ENCODE measurements at regions not wholly inside any gene's neighbourhood (a gene's known extent, or its start where the extent isn't known, plus 50 kb on each side); places are given as distances from the start of the nearest gene placed in this dataset.
A peak's percentile ranks its signal among the peaks of the same experiment; 100 is the strongest.

- DNase-seq: no peak
Observed at GRCh38 chr6:111959766-111960165, 86.5 kb upstream of the FYN start.

GRCh38 chr6:111967131-111967530 lies 86.8 kb upstream of the CCN6 start:
- no peak for DNase-seq

GRCh38 chr6:111970426-111970825 lies 83.5 kb upstream of the CCN6 start:
- no peak for DNase-seq

GRCh38 chr6:111971181-111971841 lies 82.6 kb upstream of the CCN6 start:
- no peak for DNase-seq

- DNase-seq: no peak
Observed at GRCh38 chr6:111971866-111972532, 81.9 kb upstream of the CCN6 start.

- no peak for DNase-seq
Observed at GRCh38 chr6:111972745-111973117, 81.2 kb upstream of the CCN6 start.

GRCh38 chr6:111973118-111973761 lies 80.7 kb upstream of the CCN6 start:
- DNase-seq: no peak

GRCh38 chr6:111973927-111974639 lies 79.8 kb upstream of the CCN6 start:
- DNase-seq: no peak

GRCh38 chr6:111975466-111975865 lies 78.4 kb upstream of the CCN6 start:
- no peak for DNase-seq

GRCh38 chr6:111976139-111976538 lies 77.8 kb upstream of the CCN6 start:
- DNase-seq: no peak

GRCh38 chr6:111978532-111979149 lies 75.3 kb upstream of the CCN6 start:
- no peak for DNase-seq

GRCh38 chr6:111979633-111980032 lies 74.3 kb upstream of the CCN6 start:
- DNase-seq: no peak

GRCh38 chr6:111980143-111980542 lies 73.8 kb upstream of the CCN6 start:
- DNase-seq: no peak

GRCh38 chr6:111980971-111981840 lies 72.7 kb upstream of the CCN6 start:
- no peak for DNase-seq

- no peak for DNase-seq
Observed at GRCh38 chr6:111982681-111983080, 71.2 kb upstream of the CCN6 start.

GRCh38 chr6:111983193-111983592 lies 70.7 kb upstream of the CCN6 start:
- no peak for DNase-seq

GRCh38 chr6:111984081-111984480 lies 69.8 kb upstream of the CCN6 start:
- DNase-seq: no peak

GRCh38 chr6:111984516-111985201 lies 69.2 kb upstream of the CCN6 start:
- DNase-seq: no peak

- no peak for DNase-seq
Observed at GRCh38 chr6:111985202-111985731, 68.6 kb upstream of the CCN6 start.

- no peak for DNase-seq
Observed at GRCh38 chr6:111986651-111987050, 67.3 kb upstream of the CCN6 start.

GRCh38 chr6:111987295-111987694 lies 66.6 kb upstream of the CCN6 start:
- peak in 1 of 2 experiments; percentile 27 for DNase-seq
